GM18861 (cell line): ENCODE measurements at regions not wholly inside any gene's neighbourhood (a gene's known extent, or its start where the extent isn't known, plus 50 kb on each side); places are given as distances from the start of the nearest gene placed in this dataset.

Experiments used
- ATAC-seq: cut with Tn5 transposase; IDR thresholded peaks from one replicate; pipeline ENCODE4 v1.9.1; 2021; ENCODE audit not compliant: unreplicated experiment

DNA sequence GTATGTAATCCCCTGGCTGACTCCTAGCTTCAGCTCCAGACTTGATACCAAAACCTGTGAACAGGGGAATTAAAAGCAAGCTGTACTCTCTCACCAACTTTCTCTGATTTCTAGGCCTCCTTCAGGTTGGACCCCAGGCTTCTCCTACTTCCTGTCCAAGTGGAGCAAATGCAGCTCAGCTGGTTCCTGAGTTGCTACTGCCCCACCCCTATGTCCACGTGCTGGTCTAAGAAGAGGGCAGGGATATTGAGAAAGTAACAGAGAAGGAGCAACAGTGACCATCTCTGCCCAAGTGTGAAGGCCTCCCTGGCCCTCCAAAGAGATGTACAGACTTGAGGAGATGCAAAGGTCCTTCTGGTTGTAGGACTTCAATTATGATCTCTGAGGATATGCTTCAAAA, 188.3 kb upstream of the MCHR2 start:
- no peak for ATAC-seq

DNA sequence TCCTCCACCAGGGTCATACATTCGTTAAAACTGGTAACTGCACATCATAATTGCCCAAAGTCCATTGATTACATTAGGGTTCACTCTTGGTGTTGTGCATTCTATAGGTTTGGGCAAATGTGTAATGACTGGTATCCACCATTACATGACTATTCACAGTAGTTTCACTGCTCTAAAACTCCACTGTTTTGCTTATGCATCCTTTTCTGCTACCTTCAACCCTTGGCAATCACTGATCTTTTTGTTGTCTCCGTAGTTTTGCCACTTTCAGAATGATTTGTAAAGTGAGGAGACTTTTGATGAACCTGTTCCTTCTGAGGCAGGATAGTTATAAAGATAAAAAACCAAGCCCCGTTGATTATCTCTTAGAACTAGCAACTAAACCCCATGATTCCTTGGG, 187.3 kb upstream of the MCHR2 start:
- ATAC-seq: no peak

DNA sequence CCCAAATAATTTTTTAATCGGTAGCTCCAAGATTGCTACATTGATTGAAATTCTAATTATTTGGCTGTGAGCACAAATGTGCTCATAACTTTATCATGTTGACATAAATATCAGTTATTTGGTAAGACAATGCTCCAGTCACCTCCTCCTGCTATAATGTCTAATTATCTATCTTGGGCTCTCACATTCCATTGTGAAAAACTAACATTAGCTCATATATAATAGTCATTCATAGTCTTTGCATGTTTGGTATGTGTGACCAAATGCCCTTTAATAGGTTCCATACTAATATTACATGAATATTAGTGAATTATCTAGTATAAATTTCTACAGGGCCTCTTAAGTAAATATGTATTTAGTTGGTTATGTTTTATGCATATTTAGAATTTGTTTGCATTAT, 185.6 kb upstream of the MCHR2 start:
- ATAC-seq: no peak

DNA sequence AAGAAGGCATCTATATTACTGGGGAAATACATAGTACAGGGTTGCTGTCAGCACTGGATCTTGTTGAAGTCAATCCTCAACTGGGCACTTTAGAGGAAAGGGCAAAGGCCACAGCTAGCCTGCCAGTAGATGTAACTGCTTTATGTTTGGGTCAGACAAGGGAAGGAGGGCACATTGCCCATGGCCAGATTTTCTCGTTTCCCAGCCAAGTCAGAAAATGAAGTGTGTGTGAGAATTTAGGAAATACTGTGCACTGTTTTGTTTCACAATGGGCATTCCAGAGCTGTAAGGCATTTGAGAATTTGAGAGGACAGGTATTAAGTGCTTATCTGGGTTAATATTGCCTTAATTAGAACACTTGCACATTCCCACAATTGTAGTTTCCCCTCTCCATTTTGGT, 183.9 kb upstream of the MCHR2 start:
- no peak for ATAC-seq

DNA sequence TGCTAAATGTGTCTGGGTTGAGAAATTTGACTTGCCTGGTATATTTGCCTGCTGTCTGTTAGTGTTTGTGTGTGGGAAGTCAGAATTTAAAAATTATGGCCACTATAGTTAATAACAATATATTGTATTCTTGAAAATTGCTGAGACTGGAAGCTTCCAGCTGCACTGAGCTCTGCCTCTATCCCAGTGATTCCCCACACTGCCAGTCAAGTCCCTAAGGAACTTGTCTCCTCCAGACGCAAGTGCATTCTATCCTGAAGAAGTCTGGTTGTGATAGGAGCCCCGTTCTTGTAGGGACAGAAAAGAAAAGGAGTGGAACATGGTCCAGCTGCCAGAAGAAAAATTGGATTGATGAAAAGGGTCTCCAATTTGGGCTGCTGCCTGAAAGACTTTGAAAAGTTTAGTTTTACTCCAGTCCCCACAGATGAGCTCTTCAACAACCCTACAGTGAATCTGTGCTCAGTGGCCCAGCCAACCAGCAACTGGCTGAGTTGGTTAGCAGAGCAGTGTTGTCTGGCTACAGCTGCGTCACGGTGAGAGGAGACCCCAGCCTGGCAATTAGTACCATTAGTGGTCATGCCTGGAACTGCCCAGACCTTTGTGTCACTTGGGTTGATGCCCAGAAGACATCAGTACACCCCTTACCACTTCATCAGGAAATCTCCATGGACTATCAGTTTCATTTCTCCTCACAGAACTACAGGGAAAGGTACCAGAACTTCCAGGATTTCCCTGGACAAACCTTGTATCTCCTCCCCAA, 183.1 kb upstream of the MCHR2 start:
- ATAC-seq: no peak

DNA sequence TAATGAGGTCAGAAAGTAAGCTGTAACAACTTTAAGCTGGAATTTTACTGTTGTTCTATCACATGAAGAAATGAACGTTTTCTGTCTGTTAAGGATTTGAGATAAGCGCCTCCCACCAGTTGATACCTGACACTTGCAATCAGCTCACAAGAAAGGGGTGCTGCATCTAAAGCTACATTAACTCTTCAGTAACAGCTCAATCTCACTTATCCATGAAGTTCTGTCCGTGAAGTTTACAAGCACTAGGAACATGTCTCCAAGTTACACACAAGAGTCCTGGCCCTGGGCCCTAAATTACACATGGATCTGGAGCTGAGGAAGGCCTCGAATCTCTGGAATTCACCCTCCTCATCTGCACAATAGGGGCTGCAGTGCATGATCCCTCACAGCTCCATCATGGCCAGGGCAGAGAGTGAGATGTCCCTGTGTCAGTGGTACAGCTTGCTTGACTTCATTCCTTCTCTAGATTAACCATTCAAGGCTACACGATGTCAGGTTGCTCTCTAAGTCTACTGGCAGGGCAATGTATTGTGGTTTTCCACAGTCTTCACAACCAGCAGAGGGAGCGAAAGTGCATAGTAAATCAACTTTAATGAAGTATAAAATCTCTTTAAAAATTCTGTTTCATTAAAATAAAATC, 182.4 kb upstream of the MCHR2 start:
- no peak for ATAC-seq

DNA sequence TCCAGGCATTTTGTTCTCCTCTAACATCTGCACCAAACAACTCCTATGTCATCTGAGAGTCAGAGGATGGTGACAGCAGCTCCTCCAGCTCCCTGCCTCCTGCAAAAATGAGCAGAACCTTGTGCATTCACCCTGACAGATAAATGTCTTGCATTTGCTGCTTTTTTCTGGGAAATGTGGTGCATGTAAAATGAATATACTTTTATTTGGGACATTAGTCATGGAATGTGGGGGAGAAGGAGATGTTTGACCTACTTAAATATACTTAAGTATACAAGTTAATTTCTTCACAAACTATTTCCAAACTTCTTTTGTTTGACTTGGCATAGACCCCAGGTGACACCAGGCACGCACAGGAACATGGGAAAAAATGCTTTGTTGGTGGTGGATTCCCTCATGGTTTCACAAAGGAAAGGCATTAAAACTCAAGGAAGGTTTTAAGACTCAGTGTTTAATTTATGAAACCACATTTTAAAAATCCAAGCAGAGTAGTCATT, 181.8 kb upstream of the MCHR2 start:
- no peak for ATAC-seq

DNA sequence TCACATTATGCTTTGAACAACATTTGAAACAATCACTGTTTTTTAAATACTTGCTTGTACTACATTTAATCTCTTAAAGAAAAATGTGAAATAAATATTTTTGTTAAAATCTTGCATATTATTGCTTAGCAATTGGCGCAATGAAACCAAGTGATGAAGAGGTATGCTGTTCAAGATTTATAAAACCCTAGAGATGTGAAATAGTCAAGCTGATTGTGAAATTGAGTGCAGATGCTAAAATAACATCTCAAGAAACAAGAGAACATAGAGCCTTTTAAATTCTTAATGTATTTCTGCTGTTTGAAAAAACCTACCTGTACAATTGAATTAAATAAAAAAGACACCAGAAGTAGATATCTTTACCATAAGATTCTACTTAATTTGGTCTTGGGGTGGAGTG, 179.2 kb upstream of the MCHR2 start:
- ATAC-seq: no peak

DNA sequence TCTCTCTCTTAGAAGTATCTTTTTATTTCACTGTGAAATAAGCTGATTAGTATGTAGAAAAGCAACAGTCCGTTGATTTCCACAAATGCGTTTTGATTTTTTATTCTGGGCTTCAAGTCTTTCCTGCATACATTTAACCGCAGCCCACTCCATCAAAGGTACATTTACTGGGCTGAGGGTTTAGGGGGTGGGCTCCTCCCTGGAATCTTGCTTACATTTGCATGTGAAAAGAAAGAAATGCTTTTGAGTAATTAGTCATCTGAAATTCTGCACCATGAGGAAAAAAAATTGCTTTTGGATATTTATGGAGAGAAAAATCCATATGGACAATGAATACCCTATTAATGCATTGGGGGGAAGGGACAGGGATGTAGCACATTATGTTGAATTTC, 178.3 kb upstream of the MCHR2 start:
- no peak for ATAC-seq

DNA sequence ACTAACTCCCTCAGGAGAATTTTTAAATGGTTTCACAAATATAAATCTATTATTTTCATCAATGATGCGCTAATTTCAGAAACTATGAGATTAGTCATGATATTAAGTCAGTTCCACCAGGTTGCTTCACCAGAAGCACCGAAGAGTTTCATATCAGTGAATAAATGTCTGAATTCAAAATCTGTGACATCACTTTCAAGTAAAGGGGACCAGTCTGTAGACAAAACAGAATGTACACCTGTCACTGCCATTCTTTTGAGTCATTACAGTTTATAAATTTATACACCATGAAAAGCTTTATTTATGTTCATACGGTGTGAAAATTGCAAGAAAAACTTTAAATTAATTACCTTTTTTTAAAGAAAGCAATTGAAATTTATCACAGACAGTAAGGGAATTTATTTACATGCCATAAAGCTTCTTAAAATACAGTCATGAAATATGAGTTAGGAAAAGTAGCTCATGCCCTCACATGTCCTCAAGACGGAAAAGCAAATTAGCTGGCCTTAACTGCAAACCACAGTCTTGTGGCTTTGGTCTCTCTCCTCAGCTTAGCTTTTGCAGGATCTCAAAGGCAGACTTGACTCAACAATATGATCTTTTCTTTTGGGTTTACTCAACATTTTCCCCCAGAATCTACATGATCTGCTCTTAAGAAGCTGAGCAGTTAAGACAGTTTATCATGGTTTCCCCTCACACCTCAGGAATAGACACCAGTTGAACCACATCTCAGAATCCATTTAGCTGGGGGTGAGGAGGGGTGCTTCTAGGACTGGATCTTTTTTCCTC, 177.7 kb upstream of the MCHR2 start:
- ATAC-seq: peak; percentile 83

DNA sequence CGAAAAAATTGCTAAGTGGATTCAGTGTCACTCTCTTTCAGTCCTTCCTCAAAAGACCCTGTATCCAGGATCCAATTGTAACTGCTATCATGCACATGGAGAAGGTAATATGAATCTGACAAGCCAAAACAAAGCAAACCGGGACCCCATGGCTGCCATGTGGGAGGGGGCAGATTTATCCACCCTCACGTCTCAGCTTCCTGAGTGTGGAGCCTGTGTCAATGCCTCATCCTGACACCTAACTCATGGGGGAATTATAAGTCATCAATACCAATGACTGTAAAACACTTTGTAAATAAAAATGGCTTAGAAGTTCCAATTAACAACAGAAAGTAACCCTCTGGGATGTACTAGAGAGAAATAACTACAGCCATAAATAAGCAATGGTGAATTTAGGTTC, 174.1 kb upstream of the MCHR2 start:
- no peak for ATAC-seq

DNA sequence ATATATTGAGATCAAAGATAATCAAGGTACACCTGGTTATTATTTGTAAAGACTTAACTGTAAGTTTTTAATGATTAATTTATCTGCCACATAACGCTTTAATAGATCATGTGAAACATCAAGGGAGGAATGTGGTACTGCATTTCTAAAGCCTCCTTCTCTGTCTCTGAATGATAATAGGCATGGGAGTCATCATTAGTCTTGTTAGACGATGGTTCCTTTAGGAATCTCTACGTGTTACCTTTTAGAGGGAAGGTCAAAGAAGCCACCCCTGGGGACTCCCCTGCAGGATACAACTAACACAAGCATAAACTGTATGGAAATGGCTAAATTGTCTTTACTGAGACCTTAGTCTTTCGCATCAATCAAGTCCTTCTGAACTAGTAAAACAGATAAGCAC, 173.6 kb upstream of the MCHR2 start:
- no peak for ATAC-seq

DNA sequence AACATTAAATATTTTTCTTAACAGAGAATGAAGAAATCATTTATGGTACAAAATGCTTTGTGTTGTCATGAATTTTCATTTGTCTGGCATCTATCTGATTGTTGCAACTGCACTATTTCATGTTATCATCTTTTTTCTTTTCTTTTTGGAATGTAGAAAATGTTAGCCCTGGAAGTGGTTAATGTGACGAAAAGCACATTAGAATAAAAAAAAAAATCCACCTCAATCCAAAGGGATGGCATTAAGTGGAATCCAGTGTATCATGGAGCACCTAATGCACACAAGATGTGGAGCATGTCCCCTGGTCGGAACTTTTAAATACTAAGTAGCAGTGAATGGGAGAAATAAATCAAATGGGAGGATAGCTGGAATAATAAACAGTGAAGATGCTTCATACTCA, 172.9 kb upstream of the MCHR2 start:
- no peak for ATAC-seq

DNA sequence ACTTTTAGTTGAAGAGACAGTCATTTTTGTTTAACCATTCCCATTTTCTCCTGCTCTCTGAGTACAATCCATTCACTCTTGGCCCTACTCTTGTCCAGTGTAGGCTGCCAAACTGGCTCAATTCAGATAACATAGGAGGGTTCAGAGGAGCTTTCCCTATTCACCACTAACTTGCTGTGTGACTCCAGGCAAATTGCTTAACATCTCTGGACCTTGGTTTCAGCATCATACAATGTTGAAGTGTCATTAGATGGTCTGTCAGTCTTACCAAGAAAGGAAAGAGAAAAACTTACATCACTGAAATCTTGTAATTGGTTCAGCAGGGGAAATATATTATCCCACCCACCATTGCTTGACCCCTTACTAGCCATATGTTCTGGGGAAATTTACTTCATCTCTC, 171.4 kb upstream of the MCHR2 start:
- no peak for ATAC-seq

DNA sequence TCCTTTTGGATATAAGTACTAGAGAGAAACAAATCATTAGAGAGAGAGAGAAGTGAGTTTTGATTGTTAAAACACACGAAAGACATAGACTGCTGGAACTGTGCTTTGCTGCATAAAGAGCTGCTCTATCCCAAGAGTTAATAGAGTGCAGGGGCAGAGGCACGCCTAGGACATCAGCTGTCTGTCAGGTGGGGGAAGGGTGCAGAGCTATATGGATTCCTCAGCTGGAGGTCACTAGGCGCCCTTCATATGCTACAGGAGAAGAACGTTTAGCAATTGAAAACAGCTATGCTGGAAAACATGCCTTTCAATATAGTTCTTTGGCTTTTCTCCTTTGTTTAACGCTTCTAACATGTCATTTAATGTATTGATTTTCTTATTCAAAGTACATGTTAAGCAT, 169.0 kb upstream of the MCHR2 start:
- no peak for ATAC-seq

DNA sequence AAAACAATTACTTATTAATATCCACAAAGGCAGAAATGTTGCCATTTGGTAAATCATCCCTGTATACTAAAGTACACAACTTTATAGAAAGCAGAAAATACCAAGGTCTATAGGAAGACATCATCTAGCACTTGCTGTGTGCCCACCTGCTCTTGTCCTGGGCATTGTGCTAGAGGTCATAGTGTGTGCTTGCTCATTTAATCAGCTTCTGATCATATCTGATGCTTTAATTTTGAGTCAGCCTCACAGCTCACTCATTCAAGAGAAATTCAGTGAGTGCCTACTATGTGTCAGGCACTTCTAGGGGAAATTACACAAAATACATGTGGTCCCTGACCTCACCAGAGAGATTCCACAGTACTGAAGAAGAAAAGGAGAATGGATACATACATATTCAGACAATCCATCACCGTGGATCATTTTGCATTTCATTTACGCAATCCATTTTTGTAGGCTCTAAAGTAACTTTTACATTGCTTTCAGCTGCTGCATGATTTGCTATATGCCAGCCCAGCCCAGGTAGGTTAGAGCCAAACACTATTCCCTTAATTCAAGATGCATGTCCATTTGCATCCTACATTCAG, 167.9 kb upstream of the MCHR2 start:
- no peak for ATAC-seq

DNA sequence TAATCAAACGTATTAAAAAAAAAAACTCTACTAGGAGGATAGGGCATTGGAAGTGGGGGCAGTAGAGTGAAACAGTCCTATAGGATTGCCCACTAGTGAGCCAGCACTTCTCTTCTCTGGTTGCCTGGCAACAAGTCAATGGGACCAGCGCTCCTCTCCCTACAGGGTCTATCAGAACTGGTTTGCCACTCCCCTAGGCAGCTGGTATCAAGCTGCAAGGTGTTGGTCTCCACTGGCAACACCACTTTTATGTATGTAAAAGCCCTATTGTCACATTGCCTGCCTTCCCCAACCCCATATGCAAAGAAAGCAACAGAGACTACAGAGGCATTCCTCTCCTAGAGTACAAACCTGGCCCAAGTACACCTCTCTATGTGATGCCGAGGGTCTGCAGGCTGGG, 166.9 kb upstream of the MCHR2 start:
- ATAC-seq: no peak

DNA sequence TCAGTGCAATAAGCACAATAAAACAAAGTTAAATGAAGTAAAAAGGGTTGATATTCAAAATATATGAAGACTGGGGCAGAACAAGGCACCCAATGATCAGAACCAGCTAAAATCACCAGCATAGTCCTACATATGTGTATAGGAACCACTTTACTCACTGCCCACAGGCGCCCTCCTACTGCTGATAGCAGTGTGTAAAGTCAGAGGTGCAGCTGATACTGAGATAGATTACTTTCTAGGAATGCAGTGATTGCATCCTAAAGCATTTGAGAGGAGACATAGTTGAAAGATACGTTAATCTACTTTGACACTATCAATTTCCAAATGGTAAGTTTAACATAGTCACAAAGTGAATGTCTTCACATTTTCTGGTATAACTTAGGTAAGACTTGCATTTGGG, 161.1 kb upstream of the MCHR2 start:
- ATAC-seq: no peak

DNA sequence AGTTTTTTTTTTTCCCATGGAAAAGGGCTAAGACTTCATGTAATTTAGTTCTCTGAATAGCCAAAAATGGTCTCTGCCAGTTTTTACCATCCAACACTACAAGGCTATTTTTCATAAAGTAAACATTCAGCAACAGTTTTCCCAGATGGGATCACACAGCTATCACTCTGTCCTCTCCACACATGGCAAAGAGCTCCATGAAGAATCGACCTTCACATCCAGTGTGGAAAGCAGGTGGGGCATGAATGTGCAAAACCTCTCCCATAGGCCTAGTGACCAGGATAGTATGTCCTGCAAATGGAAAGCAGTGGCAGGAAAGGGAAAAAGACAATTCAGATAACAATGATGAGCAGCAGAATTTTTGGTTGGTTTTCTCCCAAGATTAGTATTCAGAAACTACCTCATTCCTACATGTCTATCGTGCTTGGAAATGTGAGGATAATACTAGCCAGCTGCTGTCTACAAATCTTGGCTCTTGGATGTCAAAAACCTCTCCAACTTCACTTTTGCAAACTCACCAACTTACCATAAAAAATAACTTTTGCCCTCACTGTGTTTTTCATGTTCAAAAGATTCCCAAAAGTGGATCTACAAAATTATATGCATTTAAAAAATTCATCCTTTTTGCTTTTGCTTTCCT, 159.7 kb upstream of the MCHR2 start:
- ATAC-seq: no peak

DNA sequence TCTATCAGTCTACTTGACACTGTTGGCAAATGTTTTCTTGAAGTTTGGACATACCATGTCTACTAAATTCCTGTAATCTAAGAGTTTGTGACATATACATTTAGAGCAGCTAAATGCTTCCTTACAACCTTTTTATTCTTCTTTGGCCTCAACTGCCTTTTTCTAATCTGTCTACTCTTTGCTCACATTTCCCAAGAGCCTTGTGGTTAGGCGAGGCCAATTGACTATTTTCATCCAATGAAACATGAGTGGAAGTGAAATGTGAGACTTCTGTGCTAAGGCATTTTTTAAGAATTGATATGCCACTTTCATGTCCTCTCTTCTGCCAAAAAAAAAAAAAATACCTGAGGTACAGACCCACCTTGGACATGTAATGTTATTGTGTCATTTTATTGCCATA, 158.2 kb upstream of the MCHR2 start:
- no peak for ATAC-seq

DNA sequence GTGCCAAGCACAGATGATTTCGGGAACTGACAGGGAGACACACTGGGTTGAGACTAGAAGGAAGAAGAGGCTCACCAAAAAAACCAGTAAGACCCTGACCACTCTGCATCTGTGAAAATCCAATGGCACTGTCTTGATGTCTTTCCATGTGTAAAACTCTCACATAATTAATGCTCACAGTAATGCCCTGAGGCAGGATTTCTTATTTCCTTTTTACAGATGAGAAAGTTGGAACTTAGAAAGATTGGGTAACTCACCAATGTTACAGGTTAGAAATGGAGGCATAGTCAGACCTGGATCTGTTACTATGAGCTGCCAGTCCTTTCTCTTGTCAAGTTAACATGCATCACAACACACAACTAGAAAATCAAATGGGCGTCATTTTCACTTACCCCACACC, 151.0 kb upstream of the MCHR2 start:
- no peak for ATAC-seq
